Breast epithelium (tissue), 3 donors: ENCODE measurements at regions not wholly inside any gene's neighbourhood (a gene's known extent, or its start where the extent isn't known, plus 50 kb on each side); places are given as distances from the start of the nearest gene placed in this dataset.

ENCODE experiments used
- POLR2A ChIP-seq: fragments of 450-650 bp; IDR thresholded peaks from one replicate; pipeline ENCODE4 v1.6.1; 2016; ENCODE audit warnings: antibody characterized with exemption, mild to moderate bottlenecking, moderate library complexity
- TF ChIP-seq, protein P1 (sequence below), 3 donors: fragments of 450-650 bp; IDR thresholded peaks; one replicate each; pipeline ENCODE4 v1.5.1; 2016 to 2017; ENCODE audit warnings: antibody characterized with exemption in 3 of 3, mild to moderate bottlenecking in 3 of 3, moderate library complexity in 3 of 3

DNA sequence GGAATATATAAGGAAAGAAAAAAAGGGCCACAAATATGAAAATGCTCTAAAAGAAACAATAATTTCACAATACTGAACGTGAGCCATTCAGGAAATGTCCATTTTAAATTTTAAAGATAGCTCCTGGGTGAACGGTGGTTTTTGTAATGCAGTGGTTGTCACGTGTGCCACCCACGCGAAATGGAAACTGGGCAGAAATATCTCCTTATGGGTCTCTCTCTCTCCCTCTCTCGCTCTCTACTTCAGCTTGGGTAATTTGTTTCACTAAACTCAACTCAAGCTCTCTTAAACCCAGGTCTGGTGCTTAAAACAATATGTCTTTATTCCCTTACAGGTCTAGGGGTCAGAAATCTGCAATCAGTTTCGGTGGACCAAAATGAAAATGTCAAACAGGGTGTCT, 150.8 kb downstream of the OR2B2 start:
- TF ChIP-seq, protein P1, sequence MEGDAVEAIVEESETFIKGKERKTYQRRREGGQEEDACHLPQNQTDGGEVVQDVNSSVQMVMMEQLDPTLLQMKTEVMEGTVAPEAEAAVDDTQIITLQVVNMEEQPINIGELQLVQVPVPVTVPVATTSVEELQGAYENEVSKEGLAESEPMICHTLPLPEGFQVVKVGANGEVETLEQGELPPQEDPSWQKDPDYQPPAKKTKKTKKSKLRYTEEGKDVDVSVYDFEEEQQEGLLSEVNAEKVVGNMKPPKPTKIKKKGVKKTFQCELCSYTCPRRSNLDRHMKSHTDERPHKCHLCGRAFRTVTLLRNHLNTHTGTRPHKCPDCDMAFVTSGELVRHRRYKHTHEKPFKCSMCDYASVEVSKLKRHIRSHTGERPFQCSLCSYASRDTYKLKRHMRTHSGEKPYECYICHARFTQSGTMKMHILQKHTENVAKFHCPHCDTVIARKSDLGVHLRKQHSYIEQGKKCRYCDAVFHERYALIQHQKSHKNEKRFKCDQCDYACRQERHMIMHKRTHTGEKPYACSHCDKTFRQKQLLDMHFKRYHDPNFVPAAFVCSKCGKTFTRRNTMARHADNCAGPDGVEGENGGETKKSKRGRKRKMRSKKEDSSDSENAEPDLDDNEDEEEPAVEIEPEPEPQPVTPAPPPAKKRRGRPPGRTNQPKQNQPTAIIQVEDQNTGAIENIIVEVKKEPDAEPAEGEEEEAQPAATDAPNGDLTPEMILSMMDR (IDR thresholded peaks at IDR 0.05), result no peak
- TF ChIP-seq POLR2A, result no peak
